ENCODE measurements at regions not wholly inside any gene's neighbourhood (a gene's known extent, or its start where the extent isn't known, plus 50 kb on each side); places are given as distances from the start of the nearest gene placed in this dataset.
"Not testable (repeated sequence)": the region's sequence is repeated elsewhere in the genome, so short reads cannot be mapped to it uniquely, and the experiment has no call there.

GRCh38 chr3:193927413-193928206 is 208.3 kb upstream of the HES1 start:
- not testable (repeated sequence) for DNase-seq (ENCODE audit: low read depth in 2 of 2)

- DNase-seq (ENCODE audit: low read depth in 2 of 2): no peak
These were observed 207.4 kb upstream of the HES1 start for GRCh38 chr3:193928354-193929209.

- no peak for DNase-seq (ENCODE audit: low read depth in 2 of 2)
These were observed 206.6 kb upstream of the HES1 start for GRCh38 chr3:193929373-193929772.

GRCh38 chr3:193929921-193930646 is 205.9 kb upstream of the HES1 start:
- no peak for DNase-seq (ENCODE audit: low read depth in 2 of 2)

- no peak for DNase-seq (ENCODE audit: low read depth in 2 of 2)
These were observed 203.8 kb upstream of the HES1 start for GRCh38 chr3:193932136-193932535.

GRCh38 chr3:193932576-193932975 is 203.4 kb upstream of the HES1 start:
- DNase-seq (ENCODE audit: low read depth in 2 of 2): no peak

GRCh38 chr3:193933451-193933850 is 202.5 kb upstream of the HES1 start:
- no peak for DNase-seq (ENCODE audit: low read depth in 2 of 2)

- DNase-seq (ENCODE audit: low read depth in 2 of 2): no peak
These were observed 200.0 kb upstream of the HES1 start for GRCh38 chr3:193935916-193936315.

- DNase-seq (ENCODE audit: low read depth in 2 of 2): no peak
These were observed 197.3 kb upstream of the HES1 start for GRCh38 chr3:193938613-193939012.

GRCh38 chr3:193939527-193939926 is 196.4 kb upstream of the HES1 start:
- no peak for DNase-seq (ENCODE audit: low read depth in 2 of 2)

GRCh38 chr3:193940526-193940925 is 195.4 kb upstream of the HES1 start:
- no peak for DNase-seq (ENCODE audit: low read depth in 2 of 2)

- no peak for DNase-seq (ENCODE audit: low read depth in 2 of 2)
These were observed 194.5 kb upstream of the HES1 start for GRCh38 chr3:193941486-193941885.

- no peak for DNase-seq (ENCODE audit: low read depth in 2 of 2)
These were observed 193.4 kb upstream of the HES1 start for GRCh38 chr3:193942516-193943055.

GRCh38 chr3:193943200-193943599 is 192.7 kb upstream of the HES1 start:
- DNase-seq (ENCODE audit: low read depth in 2 of 2): no peak

- no peak for DNase-seq (ENCODE audit: low read depth in 2 of 2)
These were observed 192.0 kb upstream of the HES1 start for GRCh38 chr3:193943851-193944517.

- DNase-seq (ENCODE audit: low read depth in 2 of 2): no peak
These were observed 191.4 kb upstream of the HES1 start for GRCh38 chr3:193944518-193944884.

- DNase-seq (ENCODE audit: low read depth in 2 of 2): no peak
These were observed 190.8 kb upstream of the HES1 start for GRCh38 chr3:193945143-193945542.

- no peak for DNase-seq (ENCODE audit: low read depth in 2 of 2)
These were observed 189.0 kb upstream of the HES1 start for GRCh38 chr3:193946945-193947344.

- DNase-seq (ENCODE audit: low read depth in 2 of 2): no peak
These were observed 188.4 kb upstream of the HES1 start for GRCh38 chr3:193947596-193947995.

GRCh38 chr3:193948459-193948858 is 187.5 kb upstream of the HES1 start:
- DNase-seq (ENCODE audit: low read depth in 2 of 2): no peak

GRCh38 chr3:193951859-193952258 is 184.1 kb upstream of the HES1 start:
- no peak for DNase-seq (ENCODE audit: low read depth in 2 of 2)

- DNase-seq (ENCODE audit: low read depth in 2 of 2): no peak
These were observed 181.2 kb upstream of the HES1 start for GRCh38 chr3:193954752-193955151.
